HG02798 (cell line): ENCODE measurements at regions not wholly inside any gene's neighbourhood (a gene's known extent, or its start where the extent isn't known, plus 50 kb on each side); places are given as distances from the start of the nearest gene placed in this dataset.

Experiments
- ATAC-seq: cut with Tn5 transposase; IDR thresholded peaks from one replicate; pipeline ENCODE4 v1.9.1; 2021; ENCODE audit warnings: mild to moderate bottlenecking; ENCODE audit not compliant: unreplicated experiment, poor library complexity

GRCh38 chr5:96054311-96055030, 92.8 kb upstream of the ELL2 start:
- ATAC-seq, result no peak

GRCh38 chr5:96053063-96053735, 91.5 kb upstream of the ELL2 start:
- ATAC-seq, result no peak

GRCh38 chr5:96052374-96052773, 90.7 kb upstream of the ELL2 start:
- no peak for ATAC-seq

- no peak for ATAC-seq
These were observed 89.8 kb upstream of the ELL2 start for GRCh38 chr5:96051401-96051830.

GRCh38 chr5:96050273-96050880, 88.7 kb upstream of the ELL2 start:
- no peak for ATAC-seq

- no peak for ATAC-seq
These were observed 88.0 kb upstream of the ELL2 start for GRCh38 chr5:96049398-96050272.

GRCh38 chr5:96048763-96049162, 87.1 kb upstream of the ELL2 start:
- ATAC-seq, result no peak

GRCh38 chr5:96045888-96046287, 84.2 kb upstream of the ELL2 start:
- ATAC-seq, result no peak

GRCh38 chr5:96043446-96043845, 81.8 kb upstream of the ELL2 start:
- ATAC-seq, result no peak

GRCh38 chr5:96037128-96037527, 75.5 kb upstream of the ELL2 start:
- ATAC-seq, result no peak

- ATAC-seq, result no peak
These were observed 74.7 kb upstream of the ELL2 start for GRCh38 chr5:96036301-96036700.

- no peak for ATAC-seq
These were observed 74.1 kb upstream of the ELL2 start for GRCh38 chr5:96035796-96036195.

- no peak for ATAC-seq
These were observed 71.5 kb upstream of the ELL2 start for GRCh38 chr5:96033116-96033515.

GRCh38 chr5:96031811-96032261, 70.2 kb upstream of the ELL2 start:
- ATAC-seq, result no peak

- no peak for ATAC-seq
These were observed 69.5 kb upstream of the ELL2 start for GRCh38 chr5:96031180-96031579.

GRCh38 chr5:96026406-96027041, 64.9 kb upstream of the ELL2 start:
- no peak for ATAC-seq

GRCh38 chr5:96024683-96025475, 63.2 kb upstream of the ELL2 start:
- no peak for ATAC-seq

- no peak for ATAC-seq
These were observed 61.9 kb upstream of the ELL2 start for GRCh38 chr5:96023518-96023917.

- no peak for ATAC-seq
These were observed 61.3 kb upstream of the ELL2 start for GRCh38 chr5:96022971-96023370.
